HG02884 (cell line): ENCODE measurements at regions not wholly inside any gene's neighbourhood (a gene's known extent, or its start where the extent isn't known, plus 50 kb on each side); places are given as distances from the start of the nearest gene placed in this dataset.
"Not testable (repeated sequence)": the region's sequence is repeated elsewhere in the genome, so short reads cannot be mapped to it uniquely, and the experiment has no call there.

Experiments
- ATAC-seq: cut with Tn5 transposase; IDR thresholded peaks from one replicate; pipeline ENCODE4 v1.9.1; 2021; ENCODE audit warnings: mild to moderate bottlenecking, moderate library complexity; ENCODE audit not compliant: unreplicated experiment

- ATAC-seq = not testable (repeated sequence)
Measured at GRCh38 chr3:18693588-18694329, 268.6 kb upstream of the SATB1 start.

- ATAC-seq = no peak
Measured at GRCh38 chr3:18687286-18687685, 262.1 kb upstream of the SATB1 start.

- no peak for ATAC-seq
Measured at GRCh38 chr3:18683900-18684299, 258.8 kb upstream of the SATB1 start.

GRCh38 chr3:18681818-18682345 is 256.7 kb upstream of the SATB1 start:
- no peak for ATAC-seq

GRCh38 chr3:18680758-18681157 is 255.6 kb upstream of the SATB1 start:
- no peak for ATAC-seq

GRCh38 chr3:18679238-18679637 is 254.1 kb upstream of the SATB1 start:
- ATAC-seq = no peak

- ATAC-seq = no peak
Measured at GRCh38 chr3:18675197-18675596, 250.1 kb upstream of the SATB1 start.

GRCh38 chr3:18672561-18672960 is 247.4 kb upstream of the SATB1 start:
- peak; percentile 58 for ATAC-seq

- no peak for ATAC-seq
Measured at GRCh38 chr3:18670759-18671158, 245.6 kb upstream of the SATB1 start.

- ATAC-seq = no peak
Measured at GRCh38 chr3:18669374-18669773, 244.2 kb upstream of the SATB1 start.

- ATAC-seq = no peak
Measured at GRCh38 chr3:18667552-18667951, 242.4 kb upstream of the SATB1 start.

GRCh38 chr3:18666655-18667054 is 241.5 kb upstream of the SATB1 start:
- ATAC-seq = no peak

- ATAC-seq = peak; percentile 91
Measured at GRCh38 chr3:18660059-18660458, 234.9 kb upstream of the SATB1 start.

- no peak for ATAC-seq
Measured at GRCh38 chr3:18657858-18658820, 233.0 kb upstream of the SATB1 start.

GRCh38 chr3:18656866-18657265 is 231.7 kb upstream of the SATB1 start:
- ATAC-seq = no peak

- ATAC-seq = no peak
Measured at GRCh38 chr3:18656410-18656809, 231.3 kb upstream of the SATB1 start.

GRCh38 chr3:18655827-18656226 is 230.7 kb upstream of the SATB1 start:
- no peak for ATAC-seq

- no peak for ATAC-seq
Measured at GRCh38 chr3:18652781-18653180, 227.6 kb upstream of the SATB1 start.

- no peak for ATAC-seq
Measured at GRCh38 chr3:18650731-18651130, 225.6 kb upstream of the SATB1 start.

GRCh38 chr3:18649666-18650363 is 224.7 kb upstream of the SATB1 start:
- ATAC-seq = peak; percentile 93

GRCh38 chr3:18648868-18649462 is 223.8 kb upstream of the SATB1 start:
- ATAC-seq = no peak
